GM21529 (cell line): ENCODE measurements at regions not wholly inside any gene's neighbourhood (a gene's known extent, or its start where the extent isn't known, plus 50 kb on each side); places are given as distances from the start of the nearest gene placed in this dataset.

Experiments used
- ATAC-seq: cut with Tn5 transposase; IDR thresholded peaks from one replicate; pipeline ENCODE4 v1.9.1; 2021; ENCODE audit not compliant: unreplicated experiment

DNA sequence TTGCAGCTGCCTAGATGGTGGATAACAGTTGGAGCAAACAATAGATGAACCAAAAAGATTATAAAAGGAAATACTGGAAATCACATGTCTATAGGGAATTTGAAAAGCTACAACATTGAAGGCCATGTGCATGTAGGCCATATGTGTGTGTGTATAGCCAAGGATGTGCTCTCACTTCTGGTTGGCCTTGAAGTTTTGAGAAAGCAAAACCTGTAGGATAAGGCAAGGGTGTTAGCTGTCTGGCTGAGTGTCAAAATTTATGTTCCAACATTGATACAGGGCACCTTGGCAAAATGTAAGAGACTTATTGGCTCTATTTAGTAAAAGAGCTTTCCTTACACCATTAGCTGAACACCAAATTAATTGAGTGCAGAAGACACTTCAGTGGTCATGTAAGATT, 1723.6 kb upstream of the PCDH20 start:
- no peak for ATAC-seq

DNA sequence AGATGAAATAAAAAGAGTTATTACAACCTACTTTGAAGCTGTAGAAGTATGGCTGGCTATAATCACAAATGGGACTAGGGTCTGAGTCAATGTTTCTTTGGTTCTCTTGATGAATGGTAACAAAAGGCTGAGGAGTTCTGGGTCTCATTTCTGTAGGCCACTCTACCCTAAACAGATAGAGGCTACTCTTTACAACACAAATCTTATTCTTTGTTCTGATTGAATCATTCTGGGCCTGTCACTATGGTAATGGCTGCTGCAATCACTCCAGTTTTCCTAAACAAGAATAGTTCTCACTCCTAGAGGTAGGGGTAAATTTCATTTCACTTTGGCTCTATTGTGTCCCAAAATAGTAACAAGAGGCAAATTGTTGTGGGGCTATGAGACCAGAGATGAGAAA, 1714.3 kb upstream of the PCDH20 start:
- no peak for ATAC-seq

DNA sequence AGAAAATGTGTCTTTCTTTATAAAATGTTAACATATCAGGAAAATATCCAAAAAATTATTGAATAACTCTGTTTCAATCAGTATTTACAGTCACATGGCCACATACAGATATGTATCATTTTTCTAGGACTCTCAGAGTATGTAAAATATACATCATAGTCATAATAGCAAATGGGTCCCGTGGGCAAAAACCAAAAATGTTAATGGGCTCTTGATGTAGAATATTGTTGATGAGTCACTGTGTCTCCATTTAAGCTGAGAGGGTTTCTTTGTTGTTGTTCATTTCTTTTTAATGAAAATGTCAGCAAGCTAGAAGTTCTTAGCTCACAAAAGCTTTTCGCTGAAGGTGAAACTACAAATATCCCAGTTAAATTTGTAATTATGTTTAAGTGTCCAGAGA, 1713.1 kb upstream of the PCDH20 start:
- ATAC-seq, result no peak

DNA sequence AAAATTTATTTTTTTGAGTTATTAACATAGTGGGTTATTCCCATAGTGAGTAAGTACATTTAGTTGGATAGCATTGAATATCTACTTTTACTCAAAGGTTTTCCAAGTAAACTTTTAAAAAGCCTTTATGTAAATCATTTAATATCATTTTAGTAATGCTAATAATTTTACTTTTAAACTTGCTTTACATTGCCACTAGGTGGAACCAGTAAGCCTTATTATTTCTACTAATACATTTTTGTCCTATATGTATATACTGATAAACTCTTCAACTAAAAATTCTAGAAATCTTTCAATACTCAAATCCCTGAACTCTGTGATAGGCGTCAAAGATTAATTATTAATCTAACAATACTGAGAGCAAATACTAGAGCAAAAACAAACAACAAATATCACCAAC, 1709.2 kb upstream of the PCDH20 start:
- no peak for ATAC-seq

DNA sequence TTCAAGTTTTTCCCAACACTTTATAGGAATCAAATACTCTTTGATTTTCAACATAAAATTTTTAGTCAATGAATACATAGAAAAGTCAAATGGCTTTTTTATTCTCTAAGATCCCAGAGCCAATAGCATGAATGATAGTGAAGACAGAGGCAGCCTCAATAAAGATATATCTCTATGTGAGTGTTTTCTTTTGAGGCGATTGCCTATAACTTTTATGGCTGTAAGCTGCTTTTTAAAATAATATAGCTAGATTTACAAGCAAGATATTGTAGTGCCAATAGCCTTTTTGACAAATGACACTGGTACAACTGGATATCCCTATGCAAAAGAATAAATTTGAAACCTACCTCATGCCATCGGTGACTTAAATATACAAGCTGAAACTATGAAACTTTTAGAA, 1705.2 kb upstream of the PCDH20 start:
- no peak for ATAC-seq

DNA sequence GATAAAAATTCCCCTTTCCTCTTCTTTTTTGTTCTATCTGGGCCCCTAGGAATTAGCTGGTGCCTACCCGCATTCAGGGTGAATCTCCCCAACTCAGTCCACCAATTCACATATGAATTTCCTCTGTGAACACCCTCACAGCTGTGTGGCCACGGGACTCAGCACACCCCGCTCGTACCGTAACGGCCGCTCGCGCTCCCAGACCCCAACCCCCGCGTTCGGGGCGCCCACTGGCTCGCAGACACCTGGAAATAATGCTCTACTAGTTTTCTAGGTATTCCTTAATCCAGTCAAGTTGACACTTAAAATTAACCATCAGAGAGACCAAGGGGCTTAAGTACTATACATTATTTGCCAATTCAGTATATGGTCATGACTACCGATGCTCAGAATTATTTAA, 1702.1 kb upstream of the PCDH20 start:
- ATAC-seq, result no peak

DNA sequence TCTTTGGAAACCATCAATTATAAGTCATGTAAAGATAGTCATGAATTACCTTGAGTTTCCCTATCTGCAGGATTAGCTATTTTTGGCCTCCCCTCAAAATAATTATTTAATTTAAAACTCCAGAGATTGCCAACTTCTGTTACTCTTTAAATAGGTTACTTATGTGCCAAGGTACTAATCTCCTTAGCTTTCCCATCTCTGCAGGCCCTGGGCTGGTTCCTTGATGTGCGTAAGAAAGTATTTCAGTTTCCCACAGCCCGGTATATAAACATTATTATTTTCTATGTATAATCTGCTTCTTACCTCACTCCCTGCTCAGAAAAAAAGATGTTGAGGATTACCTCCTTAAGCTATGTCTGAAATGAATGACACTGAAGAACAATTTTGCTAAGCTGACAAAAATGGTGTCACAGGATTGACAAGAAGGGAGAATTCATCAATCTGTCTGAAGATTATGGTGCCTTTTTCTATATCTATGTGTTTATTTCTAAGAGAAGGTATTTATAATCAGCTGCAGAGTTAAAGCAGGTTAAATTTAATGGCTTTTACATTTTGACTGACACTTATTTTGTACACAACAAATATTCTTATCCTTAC, 1697.2 kb upstream of the PCDH20 start:
- ATAC-seq, result no peak

DNA sequence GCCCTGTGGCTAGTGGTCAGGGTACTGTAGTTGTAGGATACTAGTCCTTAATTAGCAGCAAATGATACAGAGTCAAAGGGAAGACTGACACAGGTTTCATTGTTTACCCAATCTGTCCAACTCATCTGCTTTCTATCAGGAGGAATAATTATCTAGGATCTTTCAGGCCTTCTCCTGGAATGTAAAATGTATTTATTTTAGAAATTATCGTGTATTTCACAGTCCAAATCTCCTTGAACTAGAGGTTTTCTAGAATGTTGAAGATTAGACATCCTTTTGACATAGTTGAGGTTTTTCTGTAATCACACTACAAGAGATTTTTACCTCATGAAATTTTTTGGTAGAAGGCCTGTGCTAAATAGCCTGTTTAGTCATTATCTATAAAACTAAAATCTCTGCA, 1694.8 kb upstream of the PCDH20 start:
- no peak for ATAC-seq

DNA sequence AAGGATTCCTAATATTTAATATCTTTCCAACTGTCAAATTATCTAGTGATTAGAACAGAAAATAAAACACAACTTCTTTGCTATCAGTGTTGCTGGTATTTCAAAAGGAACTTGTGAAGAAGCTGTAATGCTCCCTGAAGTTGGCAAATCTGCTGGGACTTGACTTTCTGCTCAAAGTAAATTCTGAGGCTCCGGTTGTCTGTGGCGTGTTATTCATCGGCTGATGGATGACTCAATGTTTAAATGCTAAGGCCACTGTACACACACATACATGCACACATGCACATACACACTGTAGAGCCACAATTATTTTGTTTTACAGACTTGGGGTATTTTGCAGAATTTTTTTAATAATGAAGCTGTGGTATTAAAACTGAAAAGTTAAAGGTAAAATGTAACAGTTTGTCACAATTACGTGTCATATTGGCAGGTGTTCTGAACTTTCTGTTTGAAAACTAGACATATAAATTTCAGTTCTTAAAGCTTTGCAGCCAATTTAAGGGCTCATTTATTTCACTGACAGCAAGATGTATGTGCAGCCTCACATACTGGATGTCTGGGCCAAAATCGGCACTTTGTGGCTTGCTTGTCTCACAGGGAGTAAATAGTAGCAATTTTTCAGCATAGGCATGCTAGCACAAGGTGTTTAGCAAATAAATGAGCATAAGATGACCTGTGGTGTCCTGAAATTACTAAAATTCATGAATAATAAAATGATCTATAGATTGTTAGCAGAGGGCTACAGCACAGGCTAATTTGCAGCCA, 1691.7 kb upstream of the PCDH20 start:
- ATAC-seq, result no peak

DNA sequence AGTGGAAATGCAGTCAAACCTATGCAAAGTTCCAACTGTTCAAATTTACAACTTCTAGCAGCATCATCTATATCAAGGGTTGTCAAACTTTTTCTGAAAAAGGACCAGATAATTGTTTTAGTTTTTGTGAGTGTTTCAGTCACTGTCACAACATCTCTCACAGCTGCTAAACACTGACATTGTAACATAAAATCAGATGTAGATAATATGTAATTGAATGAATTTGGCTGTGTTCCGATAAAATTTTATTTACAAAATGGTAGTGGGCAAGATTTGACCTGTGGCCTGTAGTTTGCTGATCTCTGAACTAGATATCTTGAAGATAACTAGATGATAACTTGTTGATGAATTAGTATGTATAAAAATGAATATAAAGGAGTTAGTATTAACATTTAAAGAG, 1679.1 kb upstream of the PCDH20 start:
- ATAC-seq, result no peak

DNA sequence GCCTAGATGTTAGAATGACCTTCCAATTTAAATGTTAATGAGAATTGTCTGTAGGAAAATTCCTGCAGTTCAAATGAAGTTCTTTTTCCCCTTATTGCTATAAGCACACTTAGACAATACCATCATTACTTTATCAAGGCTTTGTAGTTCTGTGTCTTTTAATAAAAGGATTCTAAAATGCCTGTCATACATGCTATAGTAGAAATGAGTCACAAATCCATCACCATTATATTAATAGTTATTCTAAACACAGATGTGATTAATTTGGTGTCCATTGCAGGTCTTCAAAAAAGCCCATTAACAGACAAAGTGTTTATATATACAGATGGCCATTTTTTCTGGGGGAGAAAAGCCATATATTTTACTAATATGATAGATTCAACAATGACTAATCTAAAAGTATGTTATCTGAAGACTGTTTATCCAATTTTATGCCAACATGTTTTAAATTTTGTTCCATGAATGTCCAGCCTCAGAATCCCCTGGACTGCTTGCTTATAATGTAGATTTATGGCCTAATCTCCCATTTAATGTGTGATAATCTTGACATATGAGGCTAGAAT, 1678.3 kb upstream of the PCDH20 start:
- no peak for ATAC-seq

DNA sequence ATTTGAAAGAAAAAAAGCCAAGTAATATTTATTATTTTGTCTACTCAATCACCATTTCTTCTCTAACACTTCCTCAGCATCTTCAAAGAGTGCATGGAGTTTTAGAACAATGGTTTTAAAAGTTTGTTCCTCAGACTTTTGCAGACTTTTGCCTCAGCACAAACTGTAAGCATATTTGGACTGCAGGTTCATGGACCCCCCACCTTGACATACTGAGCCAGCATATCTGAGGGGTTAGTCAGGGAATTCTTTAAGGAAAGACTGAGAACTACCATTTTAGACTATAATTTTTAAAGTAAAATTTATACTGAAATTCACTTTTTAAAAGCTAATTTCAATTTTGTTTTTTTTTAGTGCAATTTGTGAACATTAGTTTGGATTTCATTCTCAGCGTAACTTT, 1676.8 kb upstream of the PCDH20 start:
- ATAC-seq, result no peak

DNA sequence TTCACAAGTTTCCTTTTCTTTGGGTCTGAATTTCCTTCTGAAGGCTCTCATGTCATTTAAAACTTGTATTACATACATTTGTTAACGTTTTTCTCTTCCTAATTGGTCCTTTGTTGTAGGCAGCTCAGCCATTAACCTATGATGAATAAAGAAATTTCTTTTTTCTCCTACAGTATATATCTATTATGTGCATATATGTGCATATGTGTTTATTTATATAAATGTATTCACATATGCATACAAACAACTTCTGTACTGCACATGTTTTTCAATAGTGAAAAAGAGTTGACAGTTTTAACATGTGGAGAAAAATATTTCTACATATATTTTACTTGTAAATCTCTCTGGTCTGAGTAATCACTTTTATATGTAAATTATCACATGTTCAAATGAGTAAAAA, 1674.9 kb upstream of the PCDH20 start:
- ATAC-seq, result no peak

DNA sequence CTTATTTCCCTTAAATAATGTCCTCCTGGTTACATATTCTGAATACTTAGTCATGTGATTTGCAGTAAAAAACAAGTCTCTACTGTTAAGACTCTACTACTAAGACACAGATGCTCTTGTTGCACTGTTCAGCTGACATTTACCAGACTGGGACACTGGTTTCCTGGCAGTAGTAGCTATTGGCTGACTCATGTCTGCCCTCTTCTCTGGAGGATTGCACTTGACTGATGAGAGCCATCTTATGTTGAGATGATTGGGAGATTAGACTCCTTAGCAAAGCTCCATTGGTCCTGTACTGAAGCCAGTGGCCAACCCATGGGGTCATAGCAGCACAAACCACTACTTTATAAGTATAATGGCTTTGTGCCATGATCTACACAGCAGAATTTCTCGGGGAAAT, 1672.6 kb upstream of the PCDH20 start:
- ATAC-seq, result no peak

DNA sequence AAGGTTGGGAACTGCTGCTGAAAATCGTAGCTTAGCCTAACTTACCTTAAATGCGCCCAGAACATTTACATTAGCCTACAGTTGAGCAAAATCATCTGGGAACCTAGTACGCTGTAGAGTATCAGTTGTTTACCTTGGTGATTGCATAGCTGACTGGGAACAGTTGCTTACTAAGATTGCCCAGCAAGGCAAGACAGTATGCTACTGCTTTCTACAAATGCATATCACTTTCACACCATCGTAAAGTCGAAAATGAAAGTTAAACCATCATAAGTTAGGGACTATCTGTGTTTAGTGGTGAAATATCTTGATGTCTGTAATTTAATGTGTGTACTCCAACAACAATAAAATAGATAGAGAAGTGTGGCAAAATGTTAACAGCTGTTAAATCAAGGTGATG, 1670.6 kb upstream of the PCDH20 start:
- no peak for ATAC-seq

DNA sequence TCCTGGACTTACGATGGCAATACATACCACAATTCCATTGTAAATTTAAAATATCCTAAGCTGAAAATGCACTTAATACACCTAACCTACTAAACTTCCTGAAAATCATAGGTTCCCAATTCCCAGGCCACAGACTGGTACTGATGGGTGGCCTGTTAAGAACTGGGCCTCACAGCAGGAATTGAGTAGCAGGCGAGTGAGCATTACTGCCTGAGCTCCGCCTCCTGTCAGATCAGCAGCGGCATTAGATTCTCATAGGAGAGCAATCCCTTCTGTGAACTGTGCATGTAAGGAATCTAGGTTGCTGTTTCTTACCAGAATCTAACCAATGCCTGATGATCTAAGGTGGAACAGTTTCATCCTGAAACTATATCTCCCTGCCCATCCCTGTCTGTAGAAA, 1670.2 kb upstream of the PCDH20 start:
- no peak for ATAC-seq

DNA sequence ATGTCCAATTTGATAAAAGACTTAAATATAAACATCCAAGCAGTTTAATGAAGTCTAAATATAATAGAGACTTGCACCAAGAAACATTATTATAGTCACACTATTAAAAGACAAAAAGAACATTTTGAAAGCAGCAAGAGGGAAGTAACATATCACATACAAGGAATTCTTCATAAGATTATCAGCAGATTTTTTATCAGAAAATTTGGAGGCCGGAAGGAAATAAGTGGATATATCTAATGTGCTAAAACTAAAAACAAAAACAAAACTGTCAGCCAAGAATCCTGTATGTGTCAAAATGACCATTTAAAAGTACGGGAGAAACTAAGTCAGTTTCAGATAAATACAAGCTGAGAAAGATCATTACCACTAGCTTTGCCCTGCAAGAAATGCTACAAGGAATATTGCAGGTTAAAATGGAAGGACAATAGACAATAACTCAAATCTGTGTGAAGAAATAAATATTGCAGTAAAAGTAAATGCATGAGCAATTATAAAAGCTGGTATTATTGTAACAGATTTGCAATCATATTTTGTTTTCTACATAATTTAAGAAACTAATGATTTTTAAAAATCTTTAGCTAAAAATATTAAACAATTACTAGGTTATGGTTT, 1665.9 kb upstream of the PCDH20 start:
- ATAC-seq, result no peak

DNA sequence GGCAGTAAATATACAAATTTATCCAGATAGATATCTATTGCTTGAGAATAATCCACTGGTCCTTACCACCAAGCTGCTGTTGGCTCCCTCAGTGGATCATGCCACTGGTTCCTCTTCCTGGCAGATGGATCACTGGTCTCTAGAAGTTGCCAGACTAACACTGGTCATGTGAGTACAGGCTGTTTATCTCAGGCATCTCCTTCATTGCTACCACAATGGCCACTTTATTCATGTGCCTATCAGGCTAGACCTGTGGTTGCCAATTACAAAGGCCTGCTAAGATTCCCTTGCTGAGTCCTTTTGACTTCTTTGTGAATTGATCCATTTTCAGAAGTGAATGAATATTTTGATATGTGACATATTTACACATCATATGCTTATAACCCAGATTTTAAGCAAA, 1659.5 kb upstream of the PCDH20 start:
- ATAC-seq, result no peak

DNA sequence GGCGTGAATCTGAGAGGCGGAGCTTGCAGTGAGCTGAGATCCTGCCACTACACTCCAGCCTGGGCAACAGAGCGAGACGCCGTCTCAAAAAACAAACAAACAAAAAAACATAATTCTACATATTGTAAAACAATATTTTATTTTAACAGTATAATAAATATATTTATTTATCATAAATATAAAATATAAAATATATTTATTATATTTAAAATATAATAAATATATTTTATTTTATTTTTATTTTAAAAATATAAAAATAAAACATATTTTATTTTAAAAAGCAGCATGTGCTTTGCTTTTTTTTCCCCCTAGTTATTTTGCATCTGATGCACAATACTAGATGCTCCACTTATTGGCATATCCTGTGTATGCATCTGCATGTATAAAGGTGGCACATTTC, 1634.6 kb upstream of the PCDH20 start:
- ATAC-seq, result no peak

DNA sequence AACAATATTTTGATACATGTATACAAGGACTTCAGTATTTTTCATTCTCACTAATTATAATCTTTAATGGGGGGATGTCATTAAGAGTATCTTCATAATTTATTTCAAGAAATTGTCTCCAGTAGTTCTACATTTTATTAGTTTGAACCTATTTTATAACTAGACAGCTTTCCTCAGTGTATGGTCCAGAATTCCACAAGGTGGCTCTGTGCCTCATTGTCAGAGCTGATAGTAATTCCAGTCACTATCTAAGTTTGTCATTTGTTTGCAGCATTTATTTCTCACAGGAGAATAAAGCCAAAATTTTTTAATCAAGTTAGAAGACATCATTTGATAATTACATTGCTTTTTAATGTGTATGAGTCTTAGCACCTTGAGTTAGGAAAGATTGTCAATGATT, 1633.0 kb upstream of the PCDH20 start:
- no peak for ATAC-seq

DNA sequence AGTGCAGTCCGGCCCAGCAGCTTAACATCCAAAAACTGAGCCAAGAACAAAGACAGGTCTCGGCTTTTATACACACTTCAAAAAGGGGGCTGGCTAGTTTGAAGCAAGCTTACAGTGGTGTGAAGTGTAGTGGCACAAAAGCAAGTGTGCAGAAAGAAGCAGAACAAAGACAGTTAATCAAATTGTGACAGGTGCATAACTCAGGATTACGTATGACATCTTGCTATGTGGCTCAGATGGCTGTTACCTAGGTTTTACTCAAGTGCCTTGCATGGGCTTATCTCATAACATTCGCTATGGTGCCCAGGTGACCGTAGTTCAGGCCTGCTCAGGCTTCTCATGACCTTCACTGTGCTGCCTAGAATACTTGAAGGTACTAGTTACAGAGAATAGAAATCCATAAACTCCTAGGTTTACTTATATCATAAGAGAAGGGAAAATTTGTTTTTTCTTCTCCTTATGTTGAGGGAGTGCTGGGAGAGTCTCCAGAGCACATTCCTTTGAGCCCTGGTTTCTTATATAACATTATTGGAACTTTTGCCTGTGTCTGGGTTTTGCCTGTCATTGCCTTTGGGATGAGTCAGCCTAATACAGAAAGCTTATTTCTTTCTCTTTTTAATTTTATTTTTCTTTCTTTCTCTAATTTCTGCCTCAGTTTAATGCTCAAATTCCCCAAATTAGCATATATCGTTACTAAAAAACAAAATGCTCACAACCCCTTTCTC, 1629.1 kb upstream of the PCDH20 start:
- no peak for ATAC-seq

DNA sequence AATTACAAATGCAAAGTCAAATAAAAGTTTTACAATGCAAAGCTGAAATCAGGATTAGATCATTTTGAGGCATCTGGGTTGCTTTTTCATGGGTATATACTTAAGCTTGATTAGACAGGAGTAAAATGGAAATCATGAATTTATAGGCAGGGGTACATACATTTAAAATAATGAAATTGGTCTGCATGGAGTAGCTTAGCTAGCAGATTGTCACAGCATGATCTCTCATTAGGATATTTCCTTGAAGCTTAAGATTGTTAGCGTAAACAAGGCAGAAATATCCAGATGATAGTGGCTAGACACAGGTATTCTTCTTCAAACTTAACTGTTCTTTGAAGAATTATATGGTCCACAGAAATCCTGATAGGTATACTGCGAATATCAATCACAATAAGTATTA, 1627.0 kb upstream of the PCDH20 start:
- ATAC-seq, result no peak
